HG03103 (cell line): ENCODE measurements at regions not wholly inside any gene's neighbourhood (a gene's known extent, or its start where the extent isn't known, plus 50 kb on each side); places are given as distances from the start of the nearest gene placed in this dataset.
"Not testable (repeated sequence)": the region's sequence is repeated elsewhere in the genome, so short reads cannot be mapped to it uniquely, and the experiment has no call there.

Experiments
- ATAC-seq: cut with Tn5 transposase; IDR thresholded peaks from one replicate; pipeline ENCODE4 v1.9.1; 2021; ENCODE audit warnings: low read depth; ENCODE audit not compliant: unreplicated experiment

DNA sequence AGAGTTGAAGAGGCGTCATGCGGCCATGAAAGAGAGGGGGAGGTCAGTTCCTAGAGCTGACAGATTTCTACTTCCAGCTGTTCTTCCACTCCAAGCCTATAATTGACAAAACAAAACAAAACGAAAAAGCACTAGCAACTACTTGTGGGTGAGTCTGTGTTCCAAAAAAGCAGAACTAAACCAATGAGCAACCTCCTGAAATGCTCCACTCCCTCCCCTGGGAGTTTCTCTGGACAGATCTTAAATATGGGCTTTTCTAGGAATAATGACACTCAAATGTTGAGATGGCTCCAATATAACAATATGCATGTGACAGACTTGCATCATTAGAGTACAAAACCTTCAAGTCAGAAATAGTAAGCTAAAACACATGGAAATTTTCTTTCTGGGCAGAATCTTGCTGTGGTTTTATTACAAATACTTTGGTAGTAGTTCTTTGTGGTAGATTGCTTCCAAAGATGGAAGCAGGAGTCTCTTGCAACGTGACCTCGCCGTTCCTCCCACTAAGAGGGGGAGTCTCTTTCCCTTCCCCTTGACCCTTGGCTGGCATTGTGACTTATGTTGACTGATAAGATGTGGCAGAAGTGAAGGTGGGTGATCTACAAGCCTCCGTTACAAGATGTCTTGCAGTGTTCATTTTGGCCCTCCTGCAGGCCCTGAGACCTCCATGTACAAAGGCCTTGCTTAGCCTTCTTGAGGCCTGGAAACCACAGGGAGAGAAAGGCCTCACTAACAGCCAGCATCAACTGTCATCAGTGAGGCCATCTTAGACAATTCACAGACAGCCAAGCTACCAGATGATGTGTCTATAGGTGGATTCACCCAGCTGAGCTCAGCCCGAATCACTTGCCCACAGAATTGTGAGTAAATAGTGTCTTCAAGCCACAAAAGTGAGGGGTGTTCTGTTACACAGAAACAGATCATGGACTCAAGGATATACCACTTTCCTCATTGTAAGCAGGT is 173.1 kb upstream of the RFC3 start:
- ATAC-seq: no peak

DNA sequence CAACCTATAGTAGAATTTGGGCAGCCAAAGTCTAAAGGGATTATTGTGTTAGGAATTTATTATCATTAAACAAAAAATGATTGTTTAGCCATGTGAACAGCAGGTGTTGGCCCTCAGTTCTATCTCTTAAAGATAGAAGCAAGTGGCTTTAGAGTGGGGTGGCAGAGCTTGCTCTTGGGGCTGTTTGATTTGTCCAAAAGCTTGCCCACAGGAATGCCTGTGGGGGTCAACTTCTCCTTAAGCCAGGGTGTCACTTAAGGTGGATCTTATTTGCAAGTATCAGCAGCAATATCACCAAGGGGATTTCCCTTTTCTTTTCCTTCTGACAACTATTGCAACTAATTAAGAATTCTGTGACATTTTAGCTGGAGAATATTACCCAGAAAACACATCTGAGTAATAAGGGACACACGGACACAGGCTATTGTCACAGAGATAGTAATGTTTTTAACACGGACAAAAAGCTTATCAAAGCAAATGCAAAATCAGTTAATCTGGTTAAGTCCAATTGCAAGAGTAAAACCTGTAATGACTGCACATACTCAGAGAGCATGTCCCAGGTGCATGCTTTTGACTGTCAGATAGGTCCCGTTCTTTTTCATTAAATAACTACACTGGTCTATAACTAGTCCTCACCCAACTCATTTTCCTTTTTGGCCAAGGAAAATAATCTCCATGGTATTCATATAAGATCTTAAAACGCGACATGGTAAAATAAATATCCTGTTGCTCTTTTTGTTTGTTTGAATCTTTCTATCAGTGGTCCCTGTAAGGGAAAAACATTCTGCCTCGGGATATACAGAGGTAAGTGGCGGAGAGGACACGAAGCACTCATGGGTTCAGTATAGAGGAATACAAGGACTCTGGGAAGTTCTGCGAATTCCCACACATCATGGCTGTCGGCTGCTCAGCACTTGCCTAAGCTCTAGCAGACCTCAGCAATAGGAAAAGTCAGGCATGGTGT is 172.1 kb upstream of the RFC3 start:
- no peak for ATAC-seq

DNA sequence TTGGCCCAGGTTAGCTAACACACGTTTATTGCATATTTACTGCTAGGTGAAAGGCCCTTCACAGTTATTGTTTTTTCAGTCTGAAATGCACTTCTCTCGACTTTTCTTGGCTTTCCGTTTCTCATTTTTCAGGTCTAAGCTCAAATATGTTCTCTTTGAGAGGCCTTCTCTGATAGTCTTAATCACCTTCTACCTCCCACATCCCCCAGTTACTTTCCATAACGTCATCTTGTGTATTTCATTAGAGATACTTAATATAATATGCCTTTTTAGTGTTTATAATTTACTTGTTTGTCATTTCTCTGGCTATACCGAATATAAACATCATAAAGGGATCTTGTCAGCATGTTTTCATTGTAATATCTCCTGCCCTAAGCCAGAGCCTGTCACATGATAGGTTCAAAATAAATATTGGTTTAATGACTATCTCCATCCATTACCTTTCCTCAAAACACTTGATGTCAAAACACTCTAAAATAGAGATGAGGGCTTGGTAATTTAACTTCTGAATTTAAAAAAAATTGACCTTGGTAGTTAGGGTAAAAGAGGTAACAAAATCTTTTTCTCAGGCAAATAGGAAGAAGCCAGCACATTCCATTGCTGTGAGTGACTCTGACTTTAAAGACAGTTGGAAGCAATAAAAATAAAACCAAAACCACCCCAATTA is 168.6 kb upstream of the RFC3 start:
- no peak for ATAC-seq

DNA sequence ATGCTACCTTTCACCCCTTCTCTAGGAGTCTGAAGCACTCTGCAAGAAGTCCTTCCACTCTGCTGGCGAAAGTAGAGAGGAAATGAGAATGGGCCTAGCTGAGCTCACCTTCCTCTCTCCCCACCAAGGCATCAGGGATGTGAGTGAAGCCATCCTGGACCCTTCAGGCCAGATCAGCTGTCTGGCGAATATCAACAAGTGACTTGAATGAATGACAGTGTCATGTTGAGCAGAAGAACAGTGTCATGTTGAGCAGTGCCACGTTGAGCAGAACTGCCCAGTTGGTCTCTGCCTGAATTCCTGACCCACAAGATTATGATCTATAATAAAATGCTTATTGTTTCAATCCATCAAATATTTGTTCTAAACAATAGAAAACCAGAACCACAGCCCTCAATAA is 166.2 kb upstream of the RFC3 start:
- ATAC-seq: no peak

DNA sequence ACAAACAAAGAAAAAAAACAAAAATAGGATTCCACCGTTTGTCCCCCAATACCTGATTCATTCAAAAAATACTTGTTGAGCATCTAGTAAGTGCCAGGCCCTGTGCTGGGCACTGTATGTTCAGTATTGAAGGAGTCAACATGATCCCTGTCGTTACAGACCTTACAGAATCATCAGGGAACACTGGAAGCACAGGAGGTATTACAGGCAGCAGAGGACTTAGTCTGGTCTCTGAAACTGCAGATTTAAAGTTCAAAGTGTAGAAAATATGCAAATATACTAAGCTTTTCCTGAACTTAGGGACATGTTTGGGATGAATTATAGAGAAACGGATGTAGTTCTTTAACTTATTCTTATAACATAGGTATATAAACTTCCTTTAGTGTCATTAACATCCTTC is 160.7 kb upstream of the RFC3 start:
- ATAC-seq: no peak

DNA sequence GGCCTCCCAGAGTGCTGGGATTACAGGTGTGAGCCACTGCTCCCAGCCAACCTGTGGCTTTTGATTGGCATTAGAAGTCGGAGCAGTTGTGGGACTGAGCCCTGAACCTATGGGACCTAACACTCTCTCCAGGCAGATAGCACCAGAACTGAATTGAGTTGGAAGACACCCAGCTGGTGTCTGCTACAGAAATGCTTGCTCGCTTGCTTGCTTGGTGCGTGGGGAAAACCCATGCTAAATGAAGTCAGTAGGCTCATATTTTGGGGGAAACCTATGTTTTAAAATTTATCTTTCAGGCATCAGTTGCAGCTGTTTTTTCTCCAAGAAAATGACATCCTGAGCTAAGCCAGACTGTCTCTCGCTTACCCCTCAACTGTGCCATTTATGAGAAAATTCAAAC is 158.5 kb upstream of the RFC3 start:
- ATAC-seq: no peak

DNA sequence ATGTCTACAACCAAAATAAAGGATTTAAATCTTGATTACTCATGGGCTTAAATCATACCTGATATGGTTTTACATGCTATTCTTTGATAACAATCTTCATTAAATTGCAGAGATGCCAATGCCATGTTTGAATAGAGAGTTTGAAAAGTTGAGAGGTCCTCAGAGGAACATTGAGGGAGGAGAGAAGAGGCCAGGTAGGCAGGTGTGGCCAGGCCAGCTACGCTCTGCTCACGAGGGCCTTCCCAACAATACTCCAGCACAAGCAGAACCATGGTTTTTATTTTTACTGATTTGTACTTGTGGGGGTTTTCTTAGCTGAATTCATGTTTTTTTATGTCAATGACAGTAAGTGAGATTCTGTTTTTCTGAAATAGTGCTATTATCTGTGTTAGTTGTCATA is 158.1 kb upstream of the RFC3 start:
- ATAC-seq: no peak

DNA sequence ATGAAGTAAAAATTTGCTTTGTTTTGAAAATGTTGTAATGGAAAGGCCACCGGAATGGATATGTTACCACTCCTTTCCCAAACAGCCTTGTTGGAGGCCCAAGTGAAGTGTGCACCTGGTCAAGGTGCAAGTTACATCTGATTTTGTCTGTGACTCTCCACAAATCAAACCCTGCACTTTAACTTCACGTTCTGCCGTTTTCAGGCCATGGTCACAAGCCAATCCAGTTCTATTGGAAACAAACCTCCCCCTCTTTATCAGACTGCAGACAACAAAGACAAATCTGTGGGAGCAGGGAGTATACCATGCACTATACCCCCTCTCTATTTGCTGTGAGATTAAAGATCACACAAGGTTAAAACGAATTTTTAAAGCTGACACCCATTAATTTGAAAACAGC is 155.6 kb upstream of the RFC3 start:
- no peak for ATAC-seq

DNA sequence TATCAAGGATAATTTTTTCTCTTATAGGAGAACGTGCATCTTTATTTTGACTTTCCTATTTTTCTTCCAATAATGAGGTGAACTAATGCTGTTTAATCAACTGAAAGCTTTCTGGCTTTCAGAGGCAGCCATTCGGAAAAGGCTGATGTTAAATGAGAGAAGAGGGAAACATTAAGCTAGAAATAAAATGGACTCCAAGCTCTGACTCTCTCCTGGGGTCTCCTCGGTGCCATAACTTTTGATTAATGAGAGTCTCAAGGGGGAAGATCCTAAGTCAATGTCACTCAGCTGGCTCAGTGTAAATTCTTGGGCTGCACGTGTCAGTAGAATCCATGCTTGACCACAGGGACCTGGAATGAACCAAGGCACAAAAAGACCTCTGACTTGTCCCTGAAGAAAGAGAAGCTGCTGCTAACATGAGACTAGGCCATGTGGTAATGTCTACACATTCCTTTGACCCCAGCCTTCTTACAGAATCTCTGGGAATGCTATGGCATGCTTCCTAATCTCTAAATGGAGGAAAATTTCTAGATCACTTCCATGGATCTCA is 152.2 kb upstream of the RFC3 start:
- ATAC-seq: no peak

DNA sequence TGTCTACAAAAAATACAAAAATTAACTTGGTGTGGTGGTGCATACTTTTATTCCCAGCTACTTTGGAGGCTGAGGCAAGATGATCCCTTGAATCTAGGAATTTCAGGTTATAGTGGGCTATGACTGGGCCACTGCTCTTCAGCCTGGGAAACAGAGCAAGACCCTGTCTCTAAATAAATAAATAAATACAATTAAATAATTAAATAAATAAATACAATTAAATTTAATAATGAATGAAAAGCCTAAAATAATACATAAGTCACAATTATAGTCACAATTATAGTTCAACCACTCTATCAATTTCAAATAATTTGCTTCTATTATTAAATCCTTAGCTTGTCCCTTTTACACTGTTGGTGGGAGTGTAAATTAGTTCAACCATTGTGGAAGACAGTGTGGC is 146.4 kb upstream of the RFC3 start:
- ATAC-seq: no peak

DNA sequence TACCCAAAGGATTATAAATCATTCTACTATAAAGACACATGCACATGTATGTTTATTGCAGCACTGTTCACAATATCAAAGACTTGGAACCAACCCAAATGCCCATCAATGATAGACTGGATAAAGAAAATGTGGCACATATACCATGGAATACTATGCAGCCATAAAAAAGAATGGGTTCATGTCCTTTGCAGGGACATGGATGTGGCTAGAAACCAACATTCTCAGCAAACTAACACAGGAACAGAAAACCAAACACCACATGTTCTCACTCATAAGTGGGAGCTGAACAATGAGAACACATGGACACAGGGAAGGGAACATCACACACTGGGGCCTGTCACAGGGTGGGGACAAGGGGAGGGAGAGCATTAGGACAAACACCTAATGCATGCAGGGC is 145.9 kb upstream of the RFC3 start:
- ATAC-seq: not testable (repeated sequence)

DNA sequence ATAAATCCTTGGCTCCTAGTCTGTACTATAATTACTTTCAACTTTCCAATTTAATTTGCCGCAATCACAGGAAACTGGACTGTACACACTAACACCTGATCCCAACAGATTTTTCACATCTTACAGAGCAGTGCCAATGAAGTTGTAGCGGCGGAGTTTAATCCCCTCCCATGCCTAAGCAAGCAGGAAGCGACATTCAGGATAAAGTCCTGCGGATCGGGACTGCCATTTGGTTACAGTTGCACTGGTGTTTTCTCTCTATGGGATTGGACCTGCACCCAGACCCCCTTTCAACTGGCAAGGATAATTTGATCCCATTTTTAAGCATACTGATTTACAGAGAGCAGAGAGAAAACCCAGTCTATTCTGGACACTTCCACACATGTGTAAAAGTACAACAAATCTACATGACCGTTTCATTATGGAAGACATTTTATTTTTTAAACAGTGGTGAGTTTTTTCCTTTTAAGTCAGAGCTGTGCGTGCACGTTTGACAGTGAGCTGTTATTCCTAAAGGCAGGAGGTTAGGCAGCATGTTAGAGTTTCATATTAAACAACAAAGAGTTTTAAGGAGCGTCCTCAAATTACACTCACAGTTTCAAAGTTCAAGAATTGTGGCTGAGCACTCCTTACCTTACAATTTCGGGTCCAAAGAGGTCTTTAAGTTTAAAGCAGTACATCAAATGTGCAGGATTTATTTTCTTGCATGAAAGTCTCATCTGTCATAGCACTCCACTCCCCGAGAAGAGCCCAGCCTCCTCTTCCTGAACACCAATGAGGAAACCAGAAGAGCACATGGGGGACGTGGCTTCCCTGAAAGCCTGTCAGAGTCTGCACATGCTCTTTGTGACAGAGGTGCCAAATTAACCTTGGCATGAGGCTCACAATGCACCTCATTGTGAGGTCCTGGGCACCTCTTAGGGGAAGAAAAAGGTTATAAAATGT is 141.6 kb upstream of the RFC3 start:
- ATAC-seq: no peak

DNA sequence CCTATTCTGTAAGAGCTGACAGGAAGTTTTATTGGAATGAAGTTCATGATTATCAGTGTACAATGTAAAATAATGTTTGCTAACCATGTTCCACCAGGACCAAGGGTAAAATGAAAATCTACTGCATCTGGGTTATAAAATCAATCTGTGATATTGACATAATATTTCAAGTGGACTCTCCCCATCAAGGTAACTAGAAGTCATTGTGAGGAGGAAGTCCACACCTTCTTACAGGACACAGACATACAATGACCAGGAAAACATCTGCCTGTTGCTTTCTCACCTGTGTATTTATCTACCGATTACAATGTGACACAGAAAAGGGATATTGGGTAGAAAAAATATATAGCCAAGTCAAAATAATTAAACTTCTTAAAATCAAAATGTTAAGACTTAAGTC is 140.7 kb upstream of the RFC3 start:
- no peak for ATAC-seq

DNA sequence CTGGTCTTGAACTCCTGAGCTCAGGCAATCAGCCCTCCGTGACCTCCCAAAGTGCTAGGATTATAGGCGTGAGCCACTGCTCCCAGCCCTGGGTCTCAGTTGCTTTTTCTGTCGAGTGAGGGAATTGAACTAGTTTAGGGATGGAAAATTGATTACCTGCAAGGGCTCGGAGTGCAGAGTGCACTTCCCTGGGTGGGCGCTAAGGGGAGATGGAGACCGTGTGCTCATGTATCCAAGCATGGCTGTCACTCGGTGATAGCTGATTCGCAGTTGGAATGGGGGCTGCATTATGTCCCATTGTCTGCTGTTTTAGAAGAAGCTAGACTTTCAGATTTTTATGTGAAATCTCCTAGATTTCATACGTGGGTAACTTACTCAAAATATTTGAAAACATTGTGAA is 139.9 kb upstream of the RFC3 start:
- ATAC-seq: no peak

DNA sequence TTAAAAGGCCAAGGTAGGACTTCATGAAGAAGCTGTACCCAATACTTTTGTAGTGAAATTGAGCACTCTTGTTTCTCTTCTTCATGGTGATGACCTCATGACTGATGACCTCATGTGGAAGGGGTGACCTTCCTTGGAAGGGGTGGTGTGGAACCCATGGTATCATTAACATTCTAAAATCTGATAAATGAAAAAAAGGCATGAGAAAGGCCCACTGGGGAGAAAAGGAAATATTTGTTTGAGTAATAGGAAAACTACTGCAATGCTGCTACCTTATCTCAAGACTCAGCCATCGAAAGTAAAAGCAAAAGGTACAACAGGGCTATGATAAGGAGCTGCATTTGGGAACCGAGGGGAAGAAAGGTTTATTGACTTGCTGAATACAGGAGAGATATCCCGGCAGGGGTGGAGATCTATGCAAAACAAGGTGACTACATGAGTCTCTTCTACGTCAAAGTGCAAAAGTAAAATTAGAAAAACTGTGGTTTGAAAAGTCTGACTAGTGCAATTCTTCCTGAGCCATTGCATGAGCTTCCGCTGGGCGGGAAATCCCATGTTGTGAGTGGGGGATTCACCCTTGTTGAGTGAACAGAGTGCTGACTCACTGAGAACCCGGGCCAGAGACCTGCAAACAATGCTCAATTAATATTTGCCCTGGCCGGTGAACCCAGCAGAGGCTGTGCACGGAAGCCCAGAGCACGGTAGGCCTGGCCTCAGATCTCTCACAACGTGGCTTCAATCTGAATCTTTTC is 138.9 kb upstream of the RFC3 start:
- peak; percentile 89 for ATAC-seq

DNA sequence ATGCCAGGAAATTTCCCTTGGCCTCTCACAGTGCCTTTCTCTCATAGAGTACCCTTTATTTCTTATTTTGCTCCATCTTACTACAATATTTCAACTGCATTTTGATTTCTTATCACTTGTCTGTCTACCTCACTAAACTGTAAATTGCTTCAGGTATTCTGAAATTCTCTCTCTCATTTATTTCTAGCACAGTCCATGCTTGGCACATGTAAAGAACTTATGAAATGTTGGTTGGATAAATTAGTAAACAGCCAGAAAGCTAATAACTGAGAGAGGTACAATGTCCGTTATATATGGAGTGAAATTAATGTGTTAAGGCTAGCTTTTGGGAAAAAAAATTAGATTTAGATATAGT is 138.3 kb upstream of the RFC3 start:
- no peak for ATAC-seq

DNA sequence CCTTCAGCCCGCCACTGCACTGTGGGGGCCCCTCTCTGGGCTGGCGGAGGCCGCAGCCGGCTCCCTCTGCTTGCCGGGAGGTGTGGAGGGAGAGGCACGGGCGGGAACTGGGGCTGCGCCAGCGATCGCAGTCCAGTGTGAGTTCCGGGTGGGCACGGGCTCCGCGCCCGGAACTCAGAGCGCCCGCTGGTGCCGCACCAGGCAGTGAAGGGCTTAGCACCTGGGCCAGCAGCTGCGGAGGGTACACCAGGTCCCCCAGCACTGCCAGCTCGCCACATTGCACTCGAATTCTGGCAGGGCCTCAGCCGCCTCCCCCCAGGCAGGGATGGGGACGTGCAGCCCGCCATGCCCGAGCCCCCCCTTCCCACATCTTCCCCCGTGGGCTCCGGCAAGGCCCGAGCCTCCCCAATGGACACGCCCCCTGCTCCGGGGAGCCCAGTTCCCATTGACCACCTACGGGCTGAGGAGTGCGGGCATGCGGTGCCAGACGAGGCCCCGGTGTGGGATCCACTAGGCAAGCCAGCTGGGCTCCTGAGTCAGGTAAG is 135.9 kb upstream of the RFC3 start:
- ATAC-seq: no peak

DNA sequence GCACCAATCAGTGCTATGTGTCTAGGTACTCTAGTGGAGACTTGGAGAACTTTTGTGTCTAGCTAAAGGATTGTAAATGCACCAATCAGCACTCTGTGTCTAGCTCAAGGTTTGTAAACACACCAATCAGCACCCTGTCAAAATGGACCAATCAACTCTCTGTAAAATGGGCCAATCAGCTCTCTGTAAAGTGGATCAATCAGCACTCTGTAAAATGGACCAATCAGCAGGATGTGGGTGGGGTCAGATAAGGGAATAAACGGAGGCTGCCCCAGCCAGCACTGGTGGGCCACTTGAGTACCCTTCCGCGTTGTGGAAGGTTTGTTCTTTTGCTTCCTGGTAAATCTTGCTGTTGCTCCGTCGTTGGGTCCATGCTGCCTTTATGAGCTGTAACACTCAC is 135.3 kb upstream of the RFC3 start:
- ATAC-seq: not testable (repeated sequence)

DNA sequence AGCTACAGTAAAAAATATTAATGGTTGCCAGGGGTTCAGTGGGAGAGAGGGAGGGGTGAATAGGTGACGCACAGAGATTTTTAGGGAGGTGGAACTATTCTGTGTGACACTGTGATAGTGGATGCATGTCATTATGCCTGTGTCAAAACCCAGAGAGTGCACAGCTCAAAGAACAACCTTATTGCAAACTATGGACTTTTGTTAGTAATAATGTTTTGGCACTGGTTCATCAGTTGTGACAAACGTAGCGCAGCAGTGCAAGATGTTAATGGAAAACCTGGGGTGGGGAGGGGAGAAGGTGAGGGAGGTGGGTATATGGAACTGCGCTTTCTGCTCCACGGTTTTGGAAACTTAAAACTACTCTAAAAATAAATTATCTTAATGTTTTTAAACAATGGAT is 134.6 kb upstream of the RFC3 start:
- no peak for ATAC-seq
